ENCODE measurements at regions not wholly inside any gene's neighbourhood (a gene's known extent, or its start where the extent isn't known, plus 50 kb on each side); places are given as distances from the start of the nearest gene placed in this dataset.
A peak's percentile ranks its signal among the peaks of the same experiment; 100 is the strongest.
"Not testable (repeated sequence)": the region's sequence is repeated elsewhere in the genome, so short reads cannot be mapped to it uniquely, and the experiment has no call there.

DNA sequence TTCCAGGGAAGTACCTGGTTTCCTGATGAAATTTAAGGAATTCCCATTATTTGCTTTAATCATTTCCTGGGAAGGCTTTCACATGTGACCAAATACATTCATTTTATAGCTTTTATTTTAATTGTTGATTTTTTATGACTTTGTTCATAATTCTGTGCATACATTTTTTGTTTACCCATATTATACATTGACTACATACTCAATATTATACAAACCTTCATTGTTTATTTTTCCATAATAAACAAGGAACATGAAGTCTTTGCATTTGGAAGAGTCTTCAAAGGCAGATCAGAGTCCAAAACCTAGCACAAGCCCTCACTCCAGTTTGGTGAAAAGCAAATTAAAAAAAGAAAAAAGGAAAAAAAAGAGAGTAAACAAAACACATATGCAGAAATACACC lies 218.3 kb upstream of the NRIP1 start:
- DNase-seq = no peak

- DNase-seq = no peak
These were observed 219.0 kb upstream of the NRIP1 start for GRCh38 chr21:15283789-15284188.

DNA sequence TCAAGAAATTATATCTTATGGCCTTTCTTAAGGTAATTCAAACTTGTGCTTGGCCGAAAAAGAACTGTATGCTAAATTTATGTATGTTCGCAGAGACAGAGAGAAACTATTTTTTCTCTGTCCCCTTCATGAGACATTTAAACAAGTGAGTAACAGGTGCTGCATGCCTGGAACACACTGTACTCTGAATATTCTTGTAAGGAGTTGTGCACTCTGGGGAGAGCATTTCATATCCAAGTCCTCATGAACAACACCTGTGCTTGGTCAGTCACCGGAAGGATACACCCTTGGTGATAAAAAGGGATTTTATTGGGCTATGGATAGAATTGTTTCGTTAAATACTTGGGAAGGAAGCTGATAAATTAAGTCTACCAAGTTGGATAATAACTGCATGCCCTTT lies 220.8 kb upstream of the NRIP1 start:
- no peak for DNase-seq

GRCh38 chr21:15289246-15289645 lies 224.4 kb upstream of the NRIP1 start:
- DNase-seq = no peak

- peak; percentile 49 for DNase-seq
These were observed 225.4 kb upstream of the NRIP1 start for GRCh38 chr21:15289896-15290841.

GRCh38 chr21:15291621-15292266 lies 226.9 kb upstream of the NRIP1 start:
- no peak for DNase-seq

DNA sequence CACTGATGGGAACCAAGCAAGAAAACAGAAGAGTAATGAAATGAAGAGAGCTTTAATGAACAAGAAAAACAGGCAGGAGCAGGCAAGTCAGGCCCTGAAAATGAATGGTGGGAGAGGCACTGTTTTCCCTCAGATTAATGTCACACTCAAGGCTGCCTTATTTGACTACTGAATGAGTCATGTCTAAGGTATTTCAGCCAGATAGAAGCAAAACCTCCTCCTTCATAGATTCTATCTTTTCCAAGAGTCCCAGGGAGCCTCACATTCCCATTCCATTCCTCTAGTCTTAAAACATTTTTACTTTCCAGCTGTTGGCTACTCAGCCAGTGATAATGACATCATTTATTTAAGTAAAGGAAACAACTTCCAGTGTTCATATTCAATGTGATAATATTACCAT lies 228.4 kb upstream of the NRIP1 start:
- DNase-seq = no peak

DNA sequence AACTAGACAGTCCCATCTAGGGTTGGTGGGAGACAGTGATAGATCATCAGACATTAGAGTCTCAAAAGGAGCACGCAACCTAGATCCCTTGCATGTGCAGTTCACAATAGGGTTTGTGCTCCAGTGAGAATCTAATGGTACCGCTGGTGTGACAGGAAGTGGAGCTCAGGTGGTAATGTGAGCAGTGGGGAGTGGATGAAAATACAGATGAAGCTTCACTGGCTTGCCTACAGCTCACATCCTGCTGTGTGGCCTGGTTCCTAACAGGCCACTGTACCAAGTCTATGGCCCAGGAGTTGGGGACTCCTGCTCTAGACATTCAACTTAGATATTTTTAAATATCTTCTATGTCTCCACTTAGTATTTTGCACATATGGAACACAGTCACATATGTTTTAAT lies 231.1 kb upstream of the NRIP1 start:
- no peak for DNase-seq

DNA sequence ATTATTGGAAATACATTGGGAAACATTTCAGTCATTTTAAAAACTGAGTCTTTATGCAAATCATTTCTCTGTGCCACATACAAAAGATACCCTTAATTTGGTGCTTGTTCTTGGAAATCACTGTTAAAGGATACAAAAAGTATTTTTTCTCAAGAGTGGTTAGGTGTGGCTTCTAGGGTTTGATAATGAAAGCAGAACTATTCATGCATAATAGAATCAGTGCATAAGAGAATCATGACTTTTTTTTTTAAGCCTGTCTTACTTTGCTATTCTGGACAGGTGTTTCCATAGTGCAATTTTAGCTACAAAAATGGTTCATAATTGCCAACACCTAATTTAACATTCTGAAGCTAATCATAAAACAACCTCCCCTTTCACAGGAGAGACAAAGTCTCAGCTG lies 233.0 kb upstream of the NRIP1 start:
- DNase-seq = no peak

DNA sequence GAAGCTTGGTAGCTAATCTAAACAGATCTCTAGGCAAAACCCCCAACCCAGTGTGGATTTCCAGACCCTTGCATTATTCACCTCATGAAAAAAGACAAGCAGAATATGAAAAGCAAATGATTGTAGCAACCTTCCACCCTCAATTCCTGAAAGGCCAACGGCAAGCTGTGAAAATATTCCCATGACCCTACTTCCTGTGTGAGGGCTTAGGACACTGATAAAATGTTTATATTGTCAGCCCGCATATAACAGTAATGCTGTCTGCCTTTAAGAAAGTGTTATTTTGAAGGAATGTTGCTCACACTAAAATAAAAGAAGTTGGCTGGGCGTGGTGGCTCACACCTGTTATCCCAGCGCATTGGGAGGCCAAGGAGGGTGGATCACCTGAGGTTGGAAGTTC lies 233.5 kb upstream of the NRIP1 start:
- no peak for DNase-seq

DNA sequence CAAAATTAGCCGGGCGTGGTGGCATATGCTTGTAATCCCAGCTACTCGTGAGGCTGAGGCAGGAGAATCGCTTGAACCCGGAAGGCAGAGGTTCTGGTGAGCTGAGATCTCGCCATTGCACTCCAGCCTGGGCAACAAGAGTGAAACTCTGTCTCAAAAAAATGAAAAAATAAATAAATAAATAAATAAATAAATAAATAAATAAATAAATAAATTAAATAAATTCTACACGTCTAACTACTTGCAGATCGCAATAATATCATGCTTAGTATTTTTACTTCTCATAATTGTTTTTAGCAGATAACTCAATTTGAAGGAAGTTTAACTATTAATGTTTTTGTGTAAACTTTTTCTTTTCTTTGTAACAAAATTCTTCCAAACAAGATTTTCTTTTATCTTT lies 234.0 kb upstream of the NRIP1 start:
- DNase-seq = not testable (repeated sequence)

DNA sequence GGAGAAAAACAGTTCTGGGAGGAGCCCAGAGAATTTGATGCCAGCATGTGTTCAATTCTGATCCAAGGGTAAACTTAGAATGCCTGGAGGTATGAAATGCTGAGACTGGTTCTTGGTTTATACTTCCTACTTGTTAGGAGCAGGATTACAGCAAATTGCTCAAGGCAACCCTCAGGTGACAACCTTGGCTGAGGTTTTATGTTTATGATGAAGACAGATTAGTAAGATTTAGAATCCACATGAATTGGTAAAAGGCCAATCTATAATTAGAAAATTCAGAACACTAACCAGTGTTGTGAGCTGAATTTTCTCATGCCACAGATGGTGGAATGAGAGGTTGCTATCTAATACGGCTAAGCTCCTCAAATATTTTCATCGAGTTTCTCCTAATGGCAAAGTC lies 235.3 kb upstream of the NRIP1 start:
- no peak for DNase-seq

DNA sequence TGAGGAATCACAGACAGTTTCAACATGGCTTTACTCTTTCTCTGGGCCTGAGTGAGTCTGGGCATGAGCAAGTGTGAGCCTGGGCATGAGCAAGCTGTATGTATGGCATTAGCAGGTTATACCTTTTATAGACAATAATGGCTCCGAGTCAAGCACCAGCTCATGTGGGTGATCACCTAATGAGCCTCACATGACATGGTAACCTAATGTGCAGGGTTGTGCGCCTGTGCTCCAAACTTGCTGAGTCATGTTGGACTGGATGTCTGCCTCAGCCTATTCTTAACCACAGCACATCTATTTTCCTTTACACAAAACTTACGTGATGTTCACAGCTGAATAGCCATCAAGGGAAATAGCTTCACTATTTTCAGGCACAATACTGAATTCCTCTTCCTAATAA lies 236.2 kb upstream of the NRIP1 start:
- DNase-seq = no peak

GRCh38 chr21:15301736-15302135 lies 236.9 kb upstream of the NRIP1 start:
- DNase-seq = no peak

GRCh38 chr21:15306271-15306670 lies 241.5 kb upstream of the NRIP1 start:
- no peak for DNase-seq

DNA sequence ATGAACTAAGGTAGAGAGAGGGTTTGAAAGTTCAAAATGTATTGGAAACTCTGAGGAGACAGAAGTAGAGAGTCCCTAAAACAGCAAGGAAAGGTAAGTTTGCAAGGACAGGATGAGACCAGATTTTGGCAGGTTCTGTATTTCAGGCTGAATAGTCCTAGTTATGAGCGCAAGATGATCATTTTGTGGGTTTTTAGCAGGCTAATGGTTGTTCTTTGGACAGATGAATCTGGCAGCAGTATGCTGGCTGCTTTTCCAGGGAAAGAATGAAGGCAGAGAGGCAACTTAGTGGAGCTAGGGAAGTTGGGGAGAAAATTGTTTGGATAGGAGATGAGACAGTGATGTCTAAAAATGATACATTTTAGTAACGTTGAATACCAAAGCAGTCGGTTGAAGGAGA lies 243.5 kb upstream of the NRIP1 start:
- DNase-seq = no peak

- DNase-seq = no peak
These were observed 244.3 kb upstream of the NRIP1 start for GRCh38 chr21:15309022-15309590.

- DNase-seq = no peak
These were observed 244.9 kb upstream of the NRIP1 start for GRCh38 chr21:15309721-15310120.

- no peak for DNase-seq
These were observed 246.7 kb upstream of the NRIP1 start for GRCh38 chr21:15311510-15311909.

- not testable (repeated sequence) for DNase-seq
These were observed 252.2 kb upstream of the NRIP1 start for GRCh38 chr21:15317034-15317433.

GRCh38 chr21:15319727-15320126 lies 254.9 kb upstream of the NRIP1 start:
- no peak for DNase-seq

GRCh38 chr21:15324542-15324941 lies 259.7 kb upstream of the NRIP1 start:
- no peak for DNase-seq

DNA sequence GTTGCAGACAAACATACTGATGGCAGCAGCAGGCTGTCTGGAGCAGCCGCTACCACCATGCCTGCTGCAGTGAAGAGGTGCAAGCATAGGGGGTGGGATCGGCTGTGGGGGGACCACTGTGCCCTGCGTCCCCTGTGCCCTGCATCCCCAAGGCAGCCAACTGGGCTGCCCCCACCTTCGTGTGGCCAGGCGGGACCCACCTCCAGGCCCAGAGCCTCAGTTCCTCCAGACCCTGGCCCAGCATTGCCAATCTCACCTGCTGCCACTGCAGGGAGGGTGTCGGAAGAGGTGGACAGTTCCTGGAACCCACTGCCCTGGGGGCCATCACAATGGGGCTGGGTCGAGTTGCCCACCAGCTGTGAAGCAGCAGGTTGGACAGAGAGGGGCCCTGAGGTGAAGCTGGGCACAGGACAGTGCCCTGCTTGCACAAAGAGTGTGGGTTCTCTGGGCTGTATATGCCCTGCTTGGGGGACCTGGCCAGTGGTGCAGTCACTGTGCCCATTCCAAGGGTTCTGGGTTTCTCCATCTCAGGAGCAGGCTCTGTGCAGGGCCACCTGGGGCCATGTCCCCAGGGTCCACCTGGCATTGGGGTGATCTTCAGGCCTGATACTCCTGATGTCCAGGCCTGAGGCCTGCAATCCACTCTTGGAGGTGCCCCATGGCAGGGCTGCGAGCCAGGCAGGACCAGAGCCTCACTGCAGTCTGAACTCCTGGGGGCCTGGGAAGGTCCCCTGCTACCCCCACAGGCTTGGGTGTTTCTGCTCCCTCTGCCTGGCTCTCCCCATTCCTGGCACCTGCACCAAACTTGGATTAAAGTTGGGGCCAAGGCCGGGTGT lies 261.4 kb upstream of the NRIP1 start:
- DNase-seq = no peak

All from right hindlimb (tissue), 1 donor.